Gastrocnemius medialis (tissue), 4 donors: ENCODE measurements at regions not wholly inside any gene's neighbourhood (a gene's known extent, or its start where the extent isn't known, plus 50 kb on each side); places are given as distances from the start of the nearest gene placed in this dataset.
A peak's percentile ranks its signal among the peaks of the same experiment; 100 is the strongest.

ENCODE experiments used
- ATAC-seq, 2 donors: fragments of 150-250 bp; one replicate each; pipeline ENCODE4 v1.9.1; 2016
- DNase-seq, 2 donors: peaks; one replicate each; pipeline ENCODE4 v3.0.0-alpha.2; 2019
- H3K27ac ChIP-seq, 4 donors: fragments of 200-600 bp; sonication (generic); 1 replicate in 1 of 4; 2 replicates in 3 of 4; pipeline ENCODE4 v1.5.1; 2016 to 2018; ENCODE audit warnings: mild to moderate bottlenecking in 2 of 4, moderate library complexity in 1 of 4
- H3K27me3 ChIP-seq, 3 donors: fragments of 200-600 bp; sonication (generic) in 2 of 3; 1 replicate in 1 of 3; 2 replicates in 2 of 3; pipeline versions ENCODE4 v1.5.1 to v1.6.0; 2016 to 2019; ENCODE audit warnings: mild to moderate bottlenecking in 1 of 3, moderate library complexity in 1 of 3
- H3K36me3 ChIP-seq, 2 donors: fragments of 200-600 bp; sonication (generic) in 1 of 2; one replicate each; pipeline ENCODE4 v1.5.1; 2017 to 2018
- H3K4me1 ChIP-seq, 2 donors: fragments of 200-600 bp; sonication (generic) in 1 of 2; one replicate each; pipeline ENCODE4 v1.5.1; 2016 to 2017; ENCODE audit warnings: mild to moderate bottlenecking in 2 of 2
- H3K4me3 ChIP-seq, 4 donors: fragments of 200-600 bp; sonication (generic) in 3 of 4; 1 replicate in 1 of 4; 2 replicates in 3 of 4; pipeline ENCODE4 v1.5.1; 2016 to 2019; ENCODE audit warnings: mild to moderate bottlenecking in 2 of 4
- H3K9me3 ChIP-seq, 3 donors: fragments of 200-600 bp; sonication (generic) in 2 of 3; 1 replicate in 1 of 3; 2 replicates in 2 of 3; pipeline ENCODE4 v1.5.1; 2016 to 2019
- CTCF ChIP-seq, 5 experiments: fragments of 450-650 bp in 3 of 5; fragments of 200-600 bp in 2 of 5; sonication (generic) in 2 of 5; IDR thresholded peaks in 4 of 5; conservative IDR thresholded peaks in 1 of 5; 1 replicate in 4 of 5; 2 replicates in 1 of 5; pipeline ENCODE4 v1.5.1; 2016 to 2019; ENCODE audit warnings: antibody characterized with exemption in 5 of 5, mild to moderate bottlenecking in 3 of 5, moderate library complexity in 3 of 5
- POLR2A ChIP-seq, 2 donors: fragments of 450-650 bp; IDR thresholded peaks; one replicate each; pipeline ENCODE4 v1.6.1; 2017; ENCODE audit warnings: antibody characterized with exemption in 2 of 2, mild to moderate bottlenecking in 2 of 2, moderate library complexity in 2 of 2
- in situ Hi-C, 4 donors: fragments of 200-750 bp; cut with MboI; loops; one replicate each; pipeline versions ENCODE4 v1.15.0 to v1.8.0; 2017; ENCODE audit warnings: low sequenced_read_pairs in 4 of 4
- intact Hi-C: fragments of 100-400 bp; cut with DNase I; formaldehyde crosslinking; loops from one replicate; pipeline ENCODE4 v1.15.1; 2023; ENCODE audit warnings: low total_unique reads

- Histone ChIP-seq H3K4me3 (no peak overlapping the region), H3K27me3 (no peaks in the 10 kb centered on the region), H3K36me3 (no peaks in the 10 kb centered on the region), H3K9me3 (no peaks in the 10 kb centered on the region), H3K4me1 (no peaks in the 10 kb centered on the region), H3K27ac (no peak overlapping the region)
- in situ Hi-C loops, result loop anchor here (10.0 to 25.0 kb wide), 6 partner anchors 193 to 1385 kb away; partner anchors contain the start of gene GABRA5 (in 1 of the 4)
- no peak for ATAC-seq
- intact Hi-C loops, result no loop called here
- DNase-seq, result no peak
- TF ChIP-seq POLR2A (IDR thresholded peaks at IDR 0.05) (no peak), CTCF (IDR thresholded peaks at IDR 0.05 in 4 of 5, conservative IDR thresholded peaks at IDR 0.05 in 1 of 5) (peak; percentile 39 to 65 (median 53))
Observed at GRCh38 chr15:25501828-25502446, 63.1 kb upstream of the UBE3A start.

DNA sequence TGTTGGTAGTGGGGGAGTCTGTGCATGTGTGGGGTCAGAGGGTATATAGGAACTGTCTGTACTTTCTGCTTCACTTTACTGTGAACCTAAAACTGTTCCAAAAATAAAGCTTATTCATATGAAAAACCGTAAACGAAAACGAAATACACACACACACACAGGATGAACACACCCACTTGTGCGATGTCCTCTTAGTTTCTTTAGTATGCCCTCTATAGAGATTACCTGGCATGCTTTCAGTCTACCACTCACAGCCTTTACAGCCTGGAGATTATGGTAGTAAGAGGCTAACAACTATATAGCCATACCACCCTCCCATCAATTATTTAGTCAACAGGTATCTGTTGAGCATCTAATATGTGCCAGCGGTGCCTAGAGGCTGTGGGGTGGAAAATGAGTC lies 60.0 kb upstream of the UBE3A start:
- Histone ChIP-seq H3K4me3 (no peak overlapping the region), H3K4me1 (no peaks in the 10 kb centered on the region), H3K27me3 (no peaks in the 10 kb centered on the region), H3K36me3 (no peaks in the 10 kb centered on the region), H3K9me3 (no peaks in the 10 kb centered on the region), H3K27ac (no peak overlapping the region)
- DNase-seq (no peak), ATAC-seq (no peak)
- intact Hi-C loops (no loop called here), in situ Hi-C loops (loop anchor here in 1 of 4 donors (25.0 kb wide), 1 partner anchor 362 kb away; no protein-coding TSS in a partner anchor)
- TF ChIP-seq CTCF (IDR thresholded peaks at IDR 0.05 in 4 of 5, conservative IDR thresholded peaks at IDR 0.05 in 1 of 5) (no peak), POLR2A (IDR thresholded peaks at IDR 0.05) (no peak)

DNA sequence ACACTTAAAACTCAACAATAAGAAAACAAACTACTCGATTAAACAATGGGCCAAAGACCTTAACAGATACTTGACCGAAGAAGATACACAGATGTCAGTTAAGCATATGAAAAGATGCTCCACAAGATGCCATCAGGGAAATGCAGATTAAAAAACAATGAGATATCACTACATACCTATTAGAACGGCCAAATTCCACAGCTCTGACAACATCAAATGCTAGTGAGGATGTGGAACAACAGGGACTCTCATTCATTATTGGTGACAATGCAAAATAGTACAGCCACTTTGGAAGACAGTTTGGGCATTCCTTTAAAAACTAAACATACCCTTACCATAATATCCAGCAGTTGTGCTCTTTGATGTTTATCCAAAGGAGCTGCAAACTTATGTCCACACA lies 59.1 kb upstream of the UBE3A start:
- intact Hi-C loops, result no loop called here

GRCh38 chr15:25493823-25494526 lies 55.2 kb upstream of the UBE3A start:
- ATAC-seq, result no peak
- Histone ChIP-seq H3K4me3 (no peak overlapping the region), H3K27ac (no peak overlapping the region), H3K4me1 (no peaks in the 10 kb centered on the region), H3K36me3 (no peaks in the 10 kb centered on the region), H3K9me3 (peaks cover 0 to 11% (median 0%) of the 10 kb centered on the region in 3 donors), H3K27me3 (no peaks in the 10 kb centered on the region)
- no peak for DNase-seq
- in situ Hi-C loops, result loop anchor here in 1 of 4 donors (25.0 kb wide), 1 partner anchor 357 kb away; no protein-coding TSS in a partner anchor
- TF ChIP-seq POLR2A (IDR thresholded peaks at IDR 0.05) (no peak), CTCF (IDR thresholded peaks at IDR 0.05 in 4 of 5, conservative IDR thresholded peaks at IDR 0.05 in 1 of 5) (no peak)
- intact Hi-C loops, result no loop called here

More for the DNA sequence above, 59.1 kb upstream of the UBE3A start:
- Histone ChIP-seq H3K27me3 (no peaks in the 10 kb centered on the region), H3K9me3 (no peaks in the 10 kb centered on the region), H3K36me3 (no peaks in the 10 kb centered on the region), H3K27ac (no peak overlapping the region), H3K4me3 (no peak overlapping the region), H3K4me1 (no peaks in the 10 kb centered on the region)
- no peak for TF ChIP-seq CTCF (IDR thresholded peaks at IDR 0.05 in 4 of 5, conservative IDR thresholded peaks at IDR 0.05 in 1 of 5)
- TF ChIP-seq POLR2A (IDR thresholded peaks at IDR 0.05), result no peak
- DNase-seq (no peak), ATAC-seq (no peak)
- in situ Hi-C loops, result loop anchor here in 1 of 4 donors (25.0 kb wide), 1 partner anchor 361 kb away; no protein-coding TSS in a partner anchor
